WTC11 (cell line): ENCODE measurements at regions not wholly inside any gene's neighbourhood (a gene's known extent, or its start where the extent isn't known, plus 50 kb on each side); places are given as distances from the start of the nearest gene placed in this dataset.

Source experiments
- ATAC-seq: fragments of 200-7000 bp; cut with Tn5 transposase; 2 replicates; pipeline ENCODE4 v1.10.0; 2021; ENCODE audit warnings: mild to moderate bottlenecking, moderate library complexity
- CTCF ChIA-PET: fragments of 300-600 bp; sonication (Branson Sonifier 250); formaldehyde crosslinking; loops from one replicate; lab custom pipeline; 2021; ENCODE audit warnings: antibody characterized with exemption; lab: Charles Lee
- POLR2A ChIA-PET: fragments of 350-600 bp; sonication (Branson Sonifier 250); formaldehyde crosslinking; loops from one replicate; lab custom pipeline; 2021; ENCODE audit warnings: antibody characterized with exemption; lab: Charles Lee
- DNase-seq: peaks from one replicate; pipeline ENCODE4 v3.0.0; 2021; ENCODE audit warnings: low spot score
- H3K27ac Mint-ChIP-seq: 2 replicates; pipeline ENCODE4 v1.8.0; 2021; ENCODE audit warnings: mixed read lengths
- H3K27me3 Mint-ChIP-seq: 2 replicates; pipeline ENCODE4 v1.8.0; 2021; ENCODE audit warnings: low read depth, mild to moderate bottlenecking, moderate library complexity, mixed read lengths
- H3K36me3 Mint-ChIP-seq: 2 replicates; pipeline ENCODE4 v1.8.0; 2021; ENCODE audit warnings: mixed read lengths
- H3K4me1 Mint-ChIP-seq: 2 replicates; pipeline ENCODE4 v1.8.0; 2022; ENCODE audit warnings: mixed read lengths
- H3K4me3 Mint-ChIP-seq: 2 replicates; pipeline ENCODE4 v1.8.0; 2021; ENCODE audit warnings: mild to moderate bottlenecking, moderate library complexity, mixed read lengths
- H3K9me3 Mint-ChIP-seq: 2 replicates; pipeline ENCODE4 v1.8.0; 2021; ENCODE audit warnings: mixed read lengths
- ATF2 ChIP-seq: sonication (generic); formaldehyde crosslinking; IDR thresholded peaks from 2 replicates; pipeline ENCODE4 v1.8.1; 2022; ENCODE audit warnings: low read depth, missing genetic modification reagents, borderline replicate concordance
- CBFB ChIP-seq: sonication (generic); formaldehyde crosslinking; IDR thresholded peaks from 2 replicates; pipeline ENCODE4 v1.8.1; 2022; ENCODE audit warnings: mild to moderate bottlenecking, low read depth, missing genetic modification reagents
- ELF4 ChIP-seq: sonication (generic); formaldehyde crosslinking; IDR thresholded peaks from 2 replicates; pipeline ENCODE4 v1.8.1; 2022; ENCODE audit warnings: low read depth, mild to moderate bottlenecking, moderate library complexity, missing genetic modification reagents
- GABPB1 ChIP-seq: sonication (generic); formaldehyde crosslinking; IDR thresholded peaks from 2 replicates; pipeline ENCODE4 v1.8.1; 2023; ENCODE audit warnings: mild to moderate bottlenecking, missing genetic modification reagents
- NR2C2 ChIP-seq: sonication (generic); formaldehyde crosslinking; IDR thresholded peaks from 2 replicates; pipeline ENCODE4 v1.8.0; 2022; ENCODE audit warnings: mild to moderate bottlenecking, missing genetic modification reagents
- NR3C1 ChIP-seq: sonication (generic); formaldehyde crosslinking; conservative IDR thresholded peaks from 2 replicates; pipeline ENCODE4 v1.8.1; 2023; ENCODE audit warnings: low read depth, mild to moderate bottlenecking, missing genetic modification reagents
- SOX15 ChIP-seq: fragments of 250-450 bp; sonication (Bioruptor Pico); IDR thresholded peaks from 2 replicates; pipeline ENCODE4 v1.9.0; 2021; ENCODE audit warnings: mild to moderate bottlenecking
- TCF7 ChIP-seq: sonication (generic); formaldehyde crosslinking; IDR thresholded peaks from 2 replicates; pipeline ENCODE4 v1.8.0; 2022; ENCODE audit warnings: mild to moderate bottlenecking, low read depth, missing genetic modification reagents, moderate library complexity
- TEAD4 ChIP-seq: sonication (generic); formaldehyde crosslinking; IDR thresholded peaks from 2 replicates; pipeline ENCODE4 v1.8.0; 2022; ENCODE audit warnings: mild to moderate bottlenecking, missing genetic modification reagents
- USF1 ChIP-seq: sonication (generic); formaldehyde crosslinking; IDR thresholded peaks from 2 replicates; pipeline ENCODE4 v1.8.0; 2022; ENCODE audit warnings: mild to moderate bottlenecking, missing genetic modification reagents
- ZBTB21 ChIP-seq: sonication (generic); formaldehyde crosslinking; IDR thresholded peaks from 2 replicates; pipeline ENCODE4 v1.8.1; 2023; ENCODE audit warnings: mild to moderate bottlenecking, missing genetic modification reagents, borderline replicate concordance
- ZNF138 ChIP-seq: sonication (generic); formaldehyde crosslinking; conservative IDR thresholded peaks from 2 replicates; pipeline ENCODE4 v1.8.1; 2022; ENCODE audit warnings: mild to moderate bottlenecking, moderate library complexity, missing genetic modification reagents
- ZNF219 ChIP-seq: sonication (generic); formaldehyde crosslinking; IDR thresholded peaks from 2 replicates; pipeline ENCODE4 v1.8.0; 2023; ENCODE audit warnings: missing genetic modification reagents, mild to moderate bottlenecking, borderline replicate concordance
- ZNF416 ChIP-seq: fragments of 250-450 bp; sonication (Bioruptor Pico); IDR thresholded peaks from 2 replicates; pipeline ENCODE4 v1.9.0; 2021; ENCODE audit warnings: mild to moderate bottlenecking, inconsistent platforms
- TF ChIP-seq, protein P1 (sequence below): sonication (generic); formaldehyde crosslinking; IDR thresholded peaks from 2 replicates; pipeline ENCODE4 v1.8.0; 2022; ENCODE audit warnings: mild to moderate bottlenecking, missing genetic modification reagents
- TF ChIP-seq, protein P2 (sequence below): sonication (generic); formaldehyde crosslinking; IDR thresholded peaks from 2 replicates; pipeline ENCODE4 v1.8.0; 2022; ENCODE audit warnings: missing genetic modification reagents
- TF ChIP-seq, protein P3 (sequence below): fragments of 200-600 bp; IDR thresholded peaks from 2 replicates; pipeline ENCODE4 v1.8.0; 2022; ENCODE audit warnings: antibody characterized with exemption
- TF ChIP-seq, protein P4 (sequence below): sonication (generic); formaldehyde crosslinking; IDR thresholded peaks from 2 replicates; pipeline ENCODE4 v1.8.0; 2023; ENCODE audit warnings: mild to moderate bottlenecking, missing genetic modification reagents
- TF ChIP-seq, protein P5 (sequence below): fragments of 250-450 bp; sonication (Bioruptor Pico); IDR thresholded peaks from 2 replicates; pipeline ENCODE4 v1.9.0; 2021; ENCODE audit warnings: mild to moderate bottlenecking

- no peak overlapping the region for H3K27ac Mint-ChIP-seq
- ATAC-seq, result no peak
- ChIA-PET POLR2A (no interaction called here), CTCF (no interaction called here)
- DNase-seq, result no peak
- no peak for TF ChIP-seq ZNF416 (CRISPR knock-in tag)
- TF ChIP-seq, protein P1, sequence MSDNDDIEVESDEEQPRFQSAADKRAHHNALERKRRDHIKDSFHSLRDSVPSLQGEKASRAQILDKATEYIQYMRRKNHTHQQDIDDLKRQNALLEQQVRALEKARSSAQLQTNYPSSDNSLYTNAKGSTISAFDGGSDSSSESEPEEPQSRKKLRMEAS (CRISPR knock-in tag), result no peak
- TF ChIP-seq SOX15 (CRISPR knock-in tag), result no peak
- no peak for TF ChIP-seq TCF7 (CRISPR knock-in tag)
- no peak for TF ChIP-seq ZBTB21
- no peak for TF ChIP-seq ELF4 (CRISPR knock-in tag)
- no peak for TF ChIP-seq NR3C1 (CRISPR knock-in tag)
- TF ChIP-seq, protein P2, sequence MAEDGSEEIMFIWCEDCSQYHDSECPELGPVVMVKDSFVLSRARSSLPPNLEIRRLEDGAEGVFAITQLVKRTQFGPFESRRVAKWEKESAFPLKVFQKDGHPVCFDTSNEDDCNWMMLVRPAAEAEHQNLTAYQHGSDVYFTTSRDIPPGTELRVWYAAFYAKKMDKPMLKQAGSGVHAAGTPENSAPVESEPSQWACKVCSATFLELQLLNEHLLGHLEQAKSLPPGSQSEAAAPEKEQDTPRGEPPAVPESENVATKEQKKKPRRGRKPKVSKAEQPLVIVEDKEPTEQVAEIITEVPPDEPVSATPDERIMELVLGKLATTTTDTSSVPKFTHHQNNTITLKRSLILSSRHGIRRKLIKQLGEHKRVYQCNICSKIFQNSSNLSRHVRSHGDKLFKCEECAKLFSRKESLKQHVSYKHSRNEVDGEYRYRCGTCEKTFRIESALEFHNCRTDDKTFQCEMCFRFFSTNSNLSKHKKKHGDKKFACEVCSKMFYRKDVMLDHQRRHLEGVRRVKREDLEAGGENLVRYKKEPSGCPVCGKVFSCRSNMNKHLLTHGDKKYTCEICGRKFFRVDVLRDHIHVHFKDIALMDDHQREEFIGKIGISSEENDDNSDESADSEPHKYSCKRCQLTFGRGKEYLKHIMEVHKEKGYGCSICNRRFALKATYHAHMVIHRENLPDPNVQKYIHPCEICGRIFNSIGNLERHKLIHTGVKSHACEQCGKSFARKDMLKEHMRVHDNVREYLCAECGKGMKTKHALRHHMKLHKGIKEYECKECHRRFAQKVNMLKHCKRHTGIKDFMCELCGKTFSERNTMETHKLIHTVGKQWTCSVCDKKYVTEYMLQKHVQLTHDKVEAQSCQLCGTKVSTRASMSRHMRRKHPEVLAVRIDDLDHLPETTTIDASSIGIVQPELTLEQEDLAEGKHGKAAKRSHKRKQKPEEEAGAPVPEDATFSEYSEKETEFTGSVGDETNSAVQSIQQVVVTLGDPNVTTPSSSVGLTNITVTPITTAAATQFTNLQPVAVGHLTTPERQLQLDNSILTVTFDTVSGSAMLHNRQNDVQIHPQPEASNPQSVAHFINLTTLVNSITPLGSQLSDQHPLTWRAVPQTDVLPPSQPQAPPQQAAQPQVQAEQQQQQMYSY (CRISPR knock-in tag), result no peak
- TF ChIP-seq GABPB1 (CRISPR knock-in tag), result no peak
- TF ChIP-seq, protein P3, sequence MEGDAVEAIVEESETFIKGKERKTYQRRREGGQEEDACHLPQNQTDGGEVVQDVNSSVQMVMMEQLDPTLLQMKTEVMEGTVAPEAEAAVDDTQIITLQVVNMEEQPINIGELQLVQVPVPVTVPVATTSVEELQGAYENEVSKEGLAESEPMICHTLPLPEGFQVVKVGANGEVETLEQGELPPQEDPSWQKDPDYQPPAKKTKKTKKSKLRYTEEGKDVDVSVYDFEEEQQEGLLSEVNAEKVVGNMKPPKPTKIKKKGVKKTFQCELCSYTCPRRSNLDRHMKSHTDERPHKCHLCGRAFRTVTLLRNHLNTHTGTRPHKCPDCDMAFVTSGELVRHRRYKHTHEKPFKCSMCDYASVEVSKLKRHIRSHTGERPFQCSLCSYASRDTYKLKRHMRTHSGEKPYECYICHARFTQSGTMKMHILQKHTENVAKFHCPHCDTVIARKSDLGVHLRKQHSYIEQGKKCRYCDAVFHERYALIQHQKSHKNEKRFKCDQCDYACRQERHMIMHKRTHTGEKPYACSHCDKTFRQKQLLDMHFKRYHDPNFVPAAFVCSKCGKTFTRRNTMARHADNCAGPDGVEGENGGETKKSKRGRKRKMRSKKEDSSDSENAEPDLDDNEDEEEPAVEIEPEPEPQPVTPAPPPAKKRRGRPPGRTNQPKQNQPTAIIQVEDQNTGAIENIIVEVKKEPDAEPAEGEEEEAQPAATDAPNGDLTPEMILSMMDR, result no peak
- TF ChIP-seq ATF2 (CRISPR knock-in tag), result no peak
- no peaks in the 10 kb centered on the region for H3K36me3 Mint-ChIP-seq
- 0 out of 2 replicates have a peak, but pooled peaks cover 2% of the 10 kb centered on the region for H3K9me3 Mint-ChIP-seq
- H3K27me3 Mint-ChIP-seq, result peaks cover under 1% of the 10 kb centered on the region; the same call in 1 of the 2 replicates
- H3K4me1 Mint-ChIP-seq, result no peaks in the 10 kb centered on the region
- H3K4me3 Mint-ChIP-seq, result no peak overlapping the region
Observed at GRCh38 chr7:114062810-114063209, 144.0 kb upstream of the PPP1R3A start.

DNA sequence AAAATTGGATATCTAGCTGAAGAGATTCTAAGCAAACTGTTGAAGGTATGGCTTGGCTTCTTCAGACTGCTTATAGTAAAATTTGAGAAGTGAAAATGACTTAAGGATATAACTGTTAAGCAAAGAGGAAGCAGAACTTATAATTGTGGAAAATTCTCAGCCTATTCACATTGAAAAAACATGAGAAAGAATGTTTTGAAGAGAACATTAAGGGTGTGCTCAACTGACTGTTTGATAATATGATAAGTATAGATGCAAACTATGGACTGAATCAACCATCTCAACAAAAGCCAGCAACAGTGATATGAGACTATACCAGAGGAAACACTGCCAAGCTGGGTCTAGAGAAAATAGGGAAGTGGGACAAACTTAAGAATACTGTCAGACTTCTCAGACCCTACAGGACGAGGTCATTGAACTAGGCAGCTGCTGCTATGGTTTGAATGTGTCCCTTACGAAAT is 133.1 kb upstream of the PPP1R3A start:
- no peak for TF ChIP-seq USF1 (CRISPR knock-in tag)
- TF ChIP-seq ZNF138 (CRISPR knock-in tag), result no peak
- TF ChIP-seq CBFB (CRISPR knock-in tag), result no peak
- TF ChIP-seq NR2C2 (CRISPR knock-in tag), result no peak
- TF ChIP-seq, protein P4, sequence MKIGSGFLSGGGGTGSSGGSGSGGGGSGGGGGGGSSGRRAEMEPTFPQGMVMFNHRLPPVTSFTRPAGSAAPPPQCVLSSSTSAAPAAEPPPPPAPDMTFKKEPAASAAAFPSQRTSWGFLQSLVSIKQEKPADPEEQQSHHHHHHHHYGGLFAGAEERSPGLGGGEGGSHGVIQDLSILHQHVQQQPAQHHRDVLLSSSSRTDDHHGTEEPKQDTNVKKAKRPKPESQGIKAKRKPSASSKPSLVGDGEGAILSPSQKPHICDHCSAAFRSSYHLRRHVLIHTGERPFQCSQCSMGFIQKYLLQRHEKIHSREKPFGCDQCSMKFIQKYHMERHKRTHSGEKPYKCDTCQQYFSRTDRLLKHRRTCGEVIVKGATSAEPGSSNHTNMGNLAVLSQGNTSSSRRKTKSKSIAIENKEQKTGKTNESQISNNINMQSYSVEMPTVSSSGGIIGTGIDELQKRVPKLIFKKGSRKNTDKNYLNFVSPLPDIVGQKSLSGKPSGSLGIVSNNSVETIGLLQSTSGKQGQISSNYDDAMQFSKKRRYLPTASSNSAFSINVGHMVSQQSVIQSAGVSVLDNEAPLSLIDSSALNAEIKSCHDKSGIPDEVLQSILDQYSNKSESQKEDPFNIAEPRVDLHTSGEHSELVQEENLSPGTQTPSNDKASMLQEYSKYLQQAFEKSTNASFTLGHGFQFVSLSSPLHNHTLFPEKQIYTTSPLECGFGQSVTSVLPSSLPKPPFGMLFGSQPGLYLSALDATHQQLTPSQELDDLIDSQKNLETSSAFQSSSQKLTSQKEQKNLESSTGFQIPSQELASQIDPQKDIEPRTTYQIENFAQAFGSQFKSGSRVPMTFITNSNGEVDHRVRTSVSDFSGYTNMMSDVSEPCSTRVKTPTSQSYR (CRISPR knock-in tag), result no peak
- TF ChIP-seq ZNF219 (CRISPR knock-in tag), result no peak
- TF ChIP-seq, protein P5, sequence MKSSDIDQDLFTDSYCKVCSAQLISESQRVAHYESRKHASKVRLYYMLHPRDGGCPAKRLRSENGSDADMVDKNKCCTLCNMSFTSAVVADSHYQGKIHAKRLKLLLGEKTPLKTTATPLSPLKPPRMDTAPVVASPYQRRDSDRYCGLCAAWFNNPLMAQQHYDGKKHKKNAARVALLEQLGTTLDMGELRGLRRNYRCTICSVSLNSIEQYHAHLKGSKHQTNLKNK (CRISPR knock-in tag), result no peak
- no peak for TF ChIP-seq TEAD4 (CRISPR knock-in tag)
- Mint-ChIP-seq H3K4me3 (no peak overlapping the region), H3K4me1 (peaks cover 5% of the 10 kb centered on the region; the same call in 1 of the 2 replicates), H3K9me3 (peaks cover 14% of the 10 kb centered on the region), H3K36me3 (no peaks in the 10 kb centered on the region), H3K27ac (no peak overlapping the region), H3K27me3 (no peaks in the 10 kb centered on the region)
- ATAC-seq (no peak), DNase-seq (no peak)
- ChIA-PET POLR2A (no interaction called here), CTCF (no interaction called here)
